ENCODE measurements at regions not wholly inside any gene's neighbourhood (a gene's known extent, or its start where the extent isn't known, plus 50 kb on each side); places are given as distances from the start of the nearest gene placed in this dataset.
"Not testable (repeated sequence)": the region's sequence is repeated elsewhere in the genome, so short reads cannot be mapped to it uniquely, and the experiment has no call there.

GRCh38 chr4:167987285-167987684 lies 105.1 kb upstream of the ANXA10 start:
- no peaks in the 10 kb centered on the region for H3K4me1 ChIP-seq (ENCODE audit: insufficient read depth)
- in situ Hi-C loops (cut with MboI): no loop called here
- no peaks in the 10 kb centered on the region for H3K36me3 ChIP-seq (ENCODE audit: low read depth)
- H3K4me2 ChIP-seq (ENCODE audit: unreplicated experiment): no peak overlapping the region
- H3K79me2 ChIP-seq (ENCODE audit: insufficient read depth): no peaks in the 10 kb centered on the region
- no peaks in the 10 kb centered on the region for H4K20me1 ChIP-seq (ENCODE audit: insufficient read depth)
- TF ChIP-seq EZH2 (IDR thresholded peaks at IDR 0.05; ENCODE audit: insufficient read depth, poor library complexity, severe bottlenecking): no peak
- H3F3A ChIP-seq (ENCODE audit: insufficient read depth): no peaks in the 10 kb centered on the region
- H3K9me3 ChIP-seq (ENCODE audit: low read depth): no peaks in the 10 kb centered on the region
- H3K27me3 ChIP-seq (replicated peaks; ENCODE audit: insufficient read depth): no peaks in the 10 kb centered on the region
- DNase-seq: no peak
- H3K27ac ChIP-seq: no peak overlapping the region
- H3K9me2 ChIP-seq (ENCODE audit: insufficient read depth): no peaks in the 10 kb centered on the region
- 15 to 26% methylated on average over 2 of the region's 2 CpGs for whole genome bisulfite sequencing, 2 experiments (ENCODE audit: low coverage in 1 of 2, low lambda C conversion rate in 2 of 2, missing lambda C conversion rate in 2 of 2)
- no peak overlapping the region for H3K4me3 ChIP-seq
- H3K9ac ChIP-seq: no peak overlapping the region
- H2AFZ ChIP-seq: no peak overlapping the region

DNA sequence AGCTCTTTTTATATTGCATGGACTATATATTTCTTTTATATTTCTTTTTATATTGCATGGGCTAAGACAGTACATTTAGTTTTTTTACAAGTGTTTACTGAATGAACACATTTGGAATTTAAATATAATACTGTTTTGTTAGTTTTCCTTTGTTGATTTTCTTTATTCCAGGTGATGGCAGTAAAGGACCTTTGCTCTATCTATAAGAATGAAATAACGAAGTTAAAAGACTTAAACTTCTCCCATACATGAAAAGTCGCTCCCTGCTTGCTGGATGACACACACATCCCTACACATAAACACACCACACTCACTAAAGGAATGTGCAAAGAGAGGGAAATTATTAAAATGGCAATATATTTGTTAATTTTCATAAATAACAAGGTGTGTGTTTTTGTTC lies 102.5 kb upstream of the ANXA10 start:
- no peaks in the 10 kb centered on the region for H4K20me1 ChIP-seq (ENCODE audit: insufficient read depth)
- H3K9me2 ChIP-seq (ENCODE audit: insufficient read depth): no peaks in the 10 kb centered on the region
- no peak overlapping the region for H3K4me3 ChIP-seq
- TF ChIP-seq EZH2phosphoT487 (IDR thresholded peaks at IDR 0.05; ENCODE audit: insufficient read depth, low read depth) (no peak), EZH2 (IDR thresholded peaks at IDR 0.05; ENCODE audit: insufficient read depth, poor library complexity, severe bottlenecking) (no peak)
- no peaks in the 10 kb centered on the region for H3K27me3 ChIP-seq (replicated peaks; ENCODE audit: insufficient read depth)
- H3F3A ChIP-seq (ENCODE audit: insufficient read depth): no peaks in the 10 kb centered on the region
- no peak overlapping the region for H2AFZ ChIP-seq
- H3K9me3 ChIP-seq (ENCODE audit: low read depth): no peaks in the 10 kb centered on the region
- in situ Hi-C loops (cut with MboI): no loop called here
- H3K27ac ChIP-seq: no peak overlapping the region
- H3K4me1 ChIP-seq (ENCODE audit: insufficient read depth): no peaks in the 10 kb centered on the region
- H3K9ac ChIP-seq: no peak overlapping the region
- H3K4me2 ChIP-seq (ENCODE audit: unreplicated experiment): no peak overlapping the region
- H3K36me3 ChIP-seq (ENCODE audit: low read depth): no peaks in the 10 kb centered on the region
- no peaks in the 10 kb centered on the region for H3K79me2 ChIP-seq (ENCODE audit: insufficient read depth)
- peak; percentile 4 for DNase-seq
- 11 to 18% methylated on average over 2 of the region's 2 CpGs for WGBS, 2 experiments (ENCODE audit: low coverage in 1 of 2, low lambda C conversion rate in 2 of 2, missing lambda C conversion rate in 2 of 2)

DNA sequence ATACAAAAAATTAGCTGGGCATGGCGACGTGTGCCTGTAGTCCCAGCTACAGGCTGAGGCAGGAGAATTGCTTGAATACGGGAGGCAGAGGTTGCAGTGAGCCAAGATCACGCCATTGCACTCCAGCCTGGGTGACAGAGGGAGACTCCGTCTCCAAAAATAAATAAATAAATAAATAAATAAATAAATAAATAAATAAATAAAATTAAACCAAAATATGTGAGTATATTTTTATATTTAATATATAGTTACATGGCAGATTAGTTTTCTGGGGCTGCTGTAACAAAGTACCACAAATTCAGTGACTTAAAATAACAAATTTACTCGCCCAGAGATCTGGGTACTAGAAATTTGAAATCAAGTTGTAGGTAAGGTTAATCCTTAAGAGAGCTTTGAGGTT lies 84.2 kb upstream of the ANXA10 start:
- 39 to 45% methylated on average over 6 of the region's 6 CpGs for WGBS, 2 experiments (ENCODE audit: low coverage in 1 of 2, low lambda C conversion rate in 2 of 2, missing lambda C conversion rate in 2 of 2)
- H3K79me2 ChIP-seq (ENCODE audit: insufficient read depth); DNase-seq: not testable (repeated sequence)

DNA sequence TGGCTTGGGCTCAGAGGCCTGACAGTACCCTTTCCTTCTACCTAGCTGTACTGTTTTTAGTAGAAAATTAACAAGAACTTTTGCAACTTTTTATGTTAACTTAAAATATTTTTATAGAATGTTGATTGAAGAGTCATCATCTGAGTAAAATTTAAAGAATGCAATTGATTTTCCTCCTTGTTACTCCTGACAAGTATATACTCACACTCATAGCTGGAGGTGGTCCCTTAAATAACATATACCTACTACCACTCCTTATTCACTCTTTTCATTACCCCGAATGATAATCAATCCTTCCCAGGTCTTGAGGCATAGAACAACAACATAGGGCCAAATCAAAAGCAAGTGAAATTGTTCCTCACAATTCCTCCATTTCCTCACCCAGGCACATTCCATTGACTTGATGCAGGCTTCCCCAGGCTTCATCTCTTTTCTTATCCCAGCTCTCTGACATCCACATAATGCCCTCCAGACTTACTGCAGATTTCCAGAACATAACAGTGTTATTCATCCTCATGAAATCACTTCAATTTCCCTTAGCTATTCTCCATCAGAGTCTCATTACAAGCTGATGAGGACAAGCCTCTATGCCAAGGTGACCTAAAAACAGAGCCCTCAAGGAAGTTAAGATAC lies 73.2 kb upstream of the ANXA10 start:
- H3K27ac ChIP-seq: no peak overlapping the region

More for the DNA sequence above, 84.2 kb upstream of the ANXA10 start:
- H3K4me3 ChIP-seq; H4K20me1 ChIP-seq (ENCODE audit: insufficient read depth); H3K36me3 ChIP-seq (ENCODE audit: low read depth); H3K9me3 ChIP-seq (ENCODE audit: low read depth); H3K4me1 ChIP-seq (ENCODE audit: insufficient read depth); H2AFZ ChIP-seq; H3K4me2 ChIP-seq (ENCODE audit: unreplicated experiment); H3K27ac ChIP-seq; H3F3A ChIP-seq (ENCODE audit: insufficient read depth); in situ Hi-C loops (cut with MboI); H3K27me3 ChIP-seq (replicated peaks; ENCODE audit: insufficient read depth); H3K9me2 ChIP-seq (ENCODE audit: insufficient read depth); H3K9ac ChIP-seq: not testable (repeated sequence)

DNA sequence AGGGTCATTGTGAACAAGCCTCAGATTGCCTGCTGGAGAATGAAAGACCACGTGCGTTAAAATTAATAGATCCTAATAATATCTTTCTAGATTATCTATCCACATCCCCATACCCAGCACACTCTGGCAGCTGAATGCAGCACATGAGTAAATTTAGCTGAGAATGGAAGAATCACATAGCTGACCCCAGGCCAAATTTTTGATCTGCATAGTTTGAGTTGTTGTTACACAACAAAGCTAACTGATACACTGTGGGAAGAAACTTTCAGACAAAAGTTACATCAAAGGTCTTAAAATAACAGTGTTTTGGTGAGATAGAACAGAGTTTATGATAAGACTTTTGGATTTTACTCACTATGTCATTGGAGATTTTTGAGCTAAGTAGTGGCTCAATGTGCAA lies 72.4 kb upstream of the ANXA10 start:
- Histone ChIP-seq H3K9ac (no peak overlapping the region), H2AFZ (no peak overlapping the region), H3K36me3 (ENCODE audit: low read depth) (no peaks in the 10 kb centered on the region), H3K79me2 (ENCODE audit: insufficient read depth) (no peaks in the 10 kb centered on the region), H3K4me1 (ENCODE audit: insufficient read depth) (peaks cover 12% of the 10 kb centered on the region), H3K4me2 (ENCODE audit: unreplicated experiment) (no peak overlapping the region), H3K27me3 (replicated peaks; ENCODE audit: insufficient read depth) (no peaks in the 10 kb centered on the region), H3F3A (ENCODE audit: insufficient read depth) (no peaks in the 10 kb centered on the region), H3K9me2 (ENCODE audit: insufficient read depth) (no peaks in the 10 kb centered on the region; the same call in 1 of the 2 replicates), H3K4me3 (no peak overlapping the region), H4K20me1 (ENCODE audit: insufficient read depth) (no peaks in the 10 kb centered on the region), H3K9me3 (ENCODE audit: low read depth) (no peaks in the 10 kb centered on the region), H3K27ac (no peak overlapping the region)
- DNase-seq: no peak
- 23 to 29% methylated on average over 2 of the region's 2 CpGs for WGBS, 2 experiments (ENCODE audit: low coverage in 1 of 2, low lambda C conversion rate in 2 of 2, missing lambda C conversion rate in 2 of 2)
- in situ Hi-C loops (cut with MboI): no loop called here
- TF ChIP-seq EZH2 (IDR thresholded peaks at IDR 0.05; ENCODE audit: insufficient read depth, poor library complexity, severe bottlenecking) (no peak), EZH2phosphoT487 (IDR thresholded peaks at IDR 0.05; ENCODE audit: insufficient read depth, low read depth) (no peak)

More for the DNA sequence above, 73.2 kb upstream of the ANXA10 start:
- DNase-seq: peak; percentile 58
- in situ Hi-C loops (cut with MboI): no loop called here
- Histone ChIP-seq H3K79me2 (ENCODE audit: insufficient read depth) (no peaks in the 10 kb centered on the region), H3K36me3 (ENCODE audit: low read depth) (no peaks in the 10 kb centered on the region), H3K4me2 (ENCODE audit: unreplicated experiment) (peak overlapping the region; percentile 32), H3K4me3 (0 out of 2 replicates have a peak overlapping the region, but pooled peaks have one; percentile 11), H3K4me1 (ENCODE audit: insufficient read depth) (peaks cover 12% of the 10 kb centered on the region), H3K27me3 (replicated peaks; ENCODE audit: insufficient read depth) (no peaks in the 10 kb centered on the region), H3F3A (ENCODE audit: insufficient read depth) (no peaks in the 10 kb centered on the region), H3K9me3 (ENCODE audit: low read depth) (no peaks in the 10 kb centered on the region), H3K9me2 (ENCODE audit: insufficient read depth) (no peaks in the 10 kb centered on the region; the same call in 1 of the 2 replicates), H2AFZ (no peak overlapping the region), H4K20me1 (ENCODE audit: insufficient read depth) (no peaks in the 10 kb centered on the region), H3K9ac (no peak overlapping the region)
- TF ChIP-seq EZH2phosphoT487 (IDR thresholded peaks at IDR 0.05; ENCODE audit: insufficient read depth, low read depth) (no peak), EZH2 (IDR thresholded peaks at IDR 0.05; ENCODE audit: insufficient read depth, poor library complexity, severe bottlenecking) (no peak)
- WGBS, 2 experiments (ENCODE audit: low coverage in 1 of 2, low lambda C conversion rate in 2 of 2, missing lambda C conversion rate in 2 of 2): 0% methylated on average over 1 of the region's 1 CpG
